Natural killer cell (primary cell): ENCODE measurements at regions not wholly inside any gene's neighbourhood (a gene's known extent, or its start where the extent isn't known, plus 50 kb on each side); places are given as distances from the start of the nearest gene placed in this dataset.

ENCODE experiments used
- ATAC-seq, 3 donors: fragments of 150-1000 bp in 2 of 3; fragments of 200-7000 bp in 1 of 3; cut with Tn5 transposase; 1 replicate in 1 of 3; 2 replicates in 2 of 3; pipeline ENCODE4 v1.10.0; 2021; ENCODE audit warnings: mild to moderate bottlenecking in 2 of 3, moderate library complexity in 2 of 3
- DNase-seq, 2 donors: peaks; one replicate each; pipeline versions ENCODE4 v3.0.0 to v3.0.0-alpha.2; 2013 to 2021; ENCODE audit warnings: mixed read lengths in 1 of 2
- H3K27ac ChIP-seq: one replicate; pipeline ENCODE4 v1.5.1; 2013; ENCODE audit warnings: mild to moderate bottlenecking, low read length
- H3K27me3 ChIP-seq: one replicate; pipeline ENCODE4 v1.6.1; 2013; ENCODE audit warnings: low read length; ENCODE audit not compliant: control insufficient read depth, insufficient read depth
- H3K36me3 ChIP-seq: one replicate; pipeline ENCODE4 v1.6.1; 2013; ENCODE audit warnings: low read length; ENCODE audit not compliant: control insufficient read depth, insufficient read depth
- H3K4me1 ChIP-seq: one replicate; pipeline ENCODE4 v1.6.1; 2013; ENCODE audit warnings: low read length; ENCODE audit not compliant: control insufficient read depth, insufficient read depth
- H3K4me3 ChIP-seq: one replicate; pipeline ENCODE4 v1.5.1; 2013; ENCODE audit warnings: low read length
- H3K9me3 ChIP-seq: one replicate; pipeline ENCODE4 v1.6.1; 2013; ENCODE audit warnings: low read length; ENCODE audit not compliant: control insufficient read depth, insufficient read depth
- H3K27ac Mint-ChIP-seq, 2 donors: one replicate each; pipeline ENCODE4 v1.8.0; 2022; ENCODE audit warnings: mild to moderate bottlenecking in 2 of 2, mixed read lengths in 2 of 2, moderate library complexity in 1 of 2
- H3K27me3 Mint-ChIP-seq, 2 donors: one replicate each; pipeline ENCODE4 v1.8.0; 2022; ENCODE audit warnings: low read depth in 2 of 2, mixed read lengths in 2 of 2
- H3K36me3 Mint-ChIP-seq: one replicate; pipeline ENCODE4 v1.8.0; 2022; ENCODE audit warnings: mixed read lengths
- H3K4me1 Mint-ChIP-seq, 2 donors: one replicate each; pipeline ENCODE4 v1.8.0; 2022; ENCODE audit warnings: mixed read lengths in 2 of 2
- H3K4me3 Mint-ChIP-seq: one replicate; pipeline ENCODE4 v1.8.0; 2022; ENCODE audit warnings: mild to moderate bottlenecking, moderate library complexity, mixed read lengths
- H3K9me3 Mint-ChIP-seq, 2 donors: one replicate each; pipeline ENCODE4 v1.8.0; 2022; ENCODE audit warnings: mixed read lengths in 2 of 2
- WGBS: methylation state at CpG from one replicate; pipeline ENCODE4 v1.1.7; 2013; ENCODE audit warnings: missing lambda C conversion rate; ENCODE audit not compliant: insufficient coverage; 5-methylcytosine and 5-hydroxymethylcytosine counted together
- intact Hi-C: fragments of 100-400 bp; cut with micrococcal nuclease; formaldehyde crosslinking; loops from one replicate; pipeline ENCODE4 v1.14.2; 2022
- TF ChIP-seq, protein P1 (sequence below): fragments of 200-600 bp; IDR thresholded peaks from one replicate; pipeline ENCODE4 v1.8.0; 2022; ENCODE audit warnings: antibody characterized with exemption

DNA sequence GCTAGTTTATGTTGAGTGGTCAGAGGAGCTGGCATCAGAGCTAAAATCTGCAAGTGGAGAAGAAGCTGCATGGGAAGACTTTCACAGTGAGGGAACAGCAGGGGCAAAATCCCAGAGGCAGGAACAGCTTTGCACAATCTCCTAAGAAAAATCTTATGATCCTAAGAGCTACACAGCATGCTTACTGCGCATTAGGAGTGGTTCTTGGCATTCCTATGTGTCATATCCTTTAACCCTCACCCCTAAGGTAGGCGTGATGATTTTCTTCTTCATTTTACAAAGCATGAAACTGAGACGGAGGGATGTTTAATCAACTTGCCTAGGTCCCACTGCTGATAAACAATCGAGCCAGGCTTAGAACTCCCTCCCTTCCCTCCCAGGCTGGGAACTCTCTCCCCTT lies 313.6 kb upstream of the SULF2 start:
- Histone ChIP-seq H3K27me3 (no peaks in the 10 kb centered on the region), H3K27ac (no peak overlapping the region), H3K4me1 (no peaks in the 10 kb centered on the region), H3K4me3 (no peak overlapping the region), H3K9me3 (no peaks in the 10 kb centered on the region), H3K36me3 (no peaks in the 10 kb centered on the region)
- TF ChIP-seq, protein P1, sequence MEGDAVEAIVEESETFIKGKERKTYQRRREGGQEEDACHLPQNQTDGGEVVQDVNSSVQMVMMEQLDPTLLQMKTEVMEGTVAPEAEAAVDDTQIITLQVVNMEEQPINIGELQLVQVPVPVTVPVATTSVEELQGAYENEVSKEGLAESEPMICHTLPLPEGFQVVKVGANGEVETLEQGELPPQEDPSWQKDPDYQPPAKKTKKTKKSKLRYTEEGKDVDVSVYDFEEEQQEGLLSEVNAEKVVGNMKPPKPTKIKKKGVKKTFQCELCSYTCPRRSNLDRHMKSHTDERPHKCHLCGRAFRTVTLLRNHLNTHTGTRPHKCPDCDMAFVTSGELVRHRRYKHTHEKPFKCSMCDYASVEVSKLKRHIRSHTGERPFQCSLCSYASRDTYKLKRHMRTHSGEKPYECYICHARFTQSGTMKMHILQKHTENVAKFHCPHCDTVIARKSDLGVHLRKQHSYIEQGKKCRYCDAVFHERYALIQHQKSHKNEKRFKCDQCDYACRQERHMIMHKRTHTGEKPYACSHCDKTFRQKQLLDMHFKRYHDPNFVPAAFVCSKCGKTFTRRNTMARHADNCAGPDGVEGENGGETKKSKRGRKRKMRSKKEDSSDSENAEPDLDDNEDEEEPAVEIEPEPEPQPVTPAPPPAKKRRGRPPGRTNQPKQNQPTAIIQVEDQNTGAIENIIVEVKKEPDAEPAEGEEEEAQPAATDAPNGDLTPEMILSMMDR, result no peak
- Mint-ChIP-seq H3K9me3 (no peaks in the 10 kb centered on the region), H3K4me3 (no peak overlapping the region), H3K27me3 (peaks cover 7 to 10% of the 10 kb centered on the region in 2 donors), H3K36me3 (no peaks in the 10 kb centered on the region), H3K4me1 (no peaks in the 10 kb centered on the region), H3K27ac (no peak overlapping the region)
- intact Hi-C loops, result no loop called here
- WGBS, result 62% methylated on average over 4 of the region's 4 CpGs
- ATAC-seq, result no peak
- no peak for DNase-seq

DNA sequence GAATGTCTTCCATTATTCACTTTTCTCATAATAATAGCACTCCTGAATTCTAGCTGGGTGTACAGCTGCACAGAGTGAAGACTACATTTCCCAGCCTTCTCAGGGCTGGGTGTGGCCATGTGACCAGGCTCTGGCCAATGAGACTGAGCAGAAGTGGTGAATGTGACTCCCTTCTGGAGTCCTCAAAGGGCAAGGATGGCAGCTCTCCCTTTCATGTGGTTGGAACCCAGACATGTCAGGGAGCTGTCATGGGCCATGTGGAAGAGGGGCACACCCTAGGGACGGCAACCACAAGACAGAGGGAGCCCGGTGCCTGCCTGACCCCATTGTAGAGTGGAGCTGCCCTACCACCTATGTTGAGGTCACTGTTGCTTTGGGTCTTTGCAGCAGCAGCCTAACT lies 312.8 kb upstream of the SULF2 start:
- ATAC-seq (no peak), DNase-seq (no peak)
- Histone ChIP-seq H3K9me3 (no peaks in the 10 kb centered on the region), H3K27ac (no peak overlapping the region), H3K4me1 (no peaks in the 10 kb centered on the region), H3K27me3 (no peaks in the 10 kb centered on the region), H3K4me3 (no peak overlapping the region), H3K36me3 (no peaks in the 10 kb centered on the region)
- TF ChIP-seq, protein P1, result no peak
- H3K36me3 Mint-ChIP-seq, result no peaks in the 10 kb centered on the region
- no peaks in the 10 kb centered on the region for H3K4me1 Mint-ChIP-seq
- intact Hi-C loops, result no loop called here
- no peaks in the 10 kb centered on the region for H3K9me3 Mint-ChIP-seq
- no peak overlapping the region for H3K27ac Mint-ChIP-seq
- peaks cover 10 to 13% of the 10 kb centered on the region in 2 donors for H3K27me3 Mint-ChIP-seq
- no peak overlapping the region for H3K4me3 Mint-ChIP-seq
- 72% methylated on average over 2 of the region's 2 CpGs for WGBS

DNA sequence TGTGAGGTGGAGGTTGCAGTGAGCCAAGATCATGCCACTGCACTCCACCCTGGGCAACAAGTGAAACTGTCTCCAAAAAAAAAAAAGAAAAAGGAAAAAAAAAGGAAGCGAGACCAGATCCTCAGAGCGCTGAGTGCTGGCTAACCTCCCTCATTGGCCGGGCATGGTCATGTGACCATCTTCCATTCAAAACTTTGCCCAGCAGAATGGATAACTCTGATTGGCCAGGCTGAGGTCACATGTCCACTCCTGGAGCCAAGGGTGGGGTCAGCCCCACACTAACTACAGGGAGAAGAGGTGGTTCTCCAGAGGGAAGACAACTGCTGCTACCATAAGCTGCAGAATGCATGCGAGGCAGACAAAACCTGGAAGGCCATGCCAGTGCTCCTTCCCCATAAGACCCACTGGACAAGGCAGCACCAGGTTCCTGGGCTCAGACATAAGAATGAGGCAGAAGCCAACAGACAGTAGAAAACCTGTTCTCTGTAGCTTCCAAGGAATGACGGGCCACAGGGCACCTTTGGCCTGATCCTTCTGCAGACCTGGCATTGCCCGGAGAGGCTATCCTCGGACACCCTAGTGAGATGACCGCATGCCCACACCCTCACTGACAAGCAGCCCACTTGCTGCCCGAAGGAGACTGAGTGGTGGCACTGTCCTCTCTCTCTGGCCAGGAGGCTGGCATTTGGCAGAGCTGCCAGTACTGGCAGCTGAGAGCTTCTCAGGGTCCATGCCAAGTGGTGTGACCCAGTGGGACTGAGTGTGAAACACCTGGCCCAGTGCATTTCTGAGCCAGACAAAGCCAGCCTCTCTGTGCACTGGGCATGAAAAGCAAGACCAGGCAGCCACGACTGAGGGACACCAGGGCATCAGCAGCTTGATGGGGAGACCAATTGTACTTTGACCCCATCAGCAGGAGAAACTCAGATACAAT lies 311.9 kb upstream of the SULF2 start:
- ATAC-seq (no peak), DNase-seq (no peak)
- intact Hi-C loops, result no loop called here
- Mint-ChIP-seq H3K36me3 (no peaks in the 10 kb centered on the region), H3K4me1 (no peaks in the 10 kb centered on the region), H3K9me3 (no peaks in the 10 kb centered on the region), H3K27ac (no peak overlapping the region), H3K4me3 (no peak overlapping the region), H3K27me3 (peaks cover 12 to 13% of the 10 kb centered on the region in 2 donors)
- Histone ChIP-seq H3K4me3 (no peak overlapping the region), H3K36me3 (no peaks in the 10 kb centered on the region), H3K4me1 (no peaks in the 10 kb centered on the region), H3K9me3 (no peaks in the 10 kb centered on the region), H3K27me3 (no peaks in the 10 kb centered on the region), H3K27ac (no peak overlapping the region)
- WGBS, result 90% methylated on average over 10 of the region's 10 CpGs
- TF ChIP-seq, protein P1, result no peak
